Chondrocyte (in vitro differentiated cells): ENCODE measurements at regions not wholly inside any gene's neighbourhood (a gene's known extent, or its start where the extent isn't known, plus 50 kb on each side); places are given as distances from the start of the nearest gene placed in this dataset.

Experiments
- DNase-seq: peaks from one replicate; pipeline ENCODE4 v3.0.0; 2021; ENCODE audit warnings: mixed read lengths, low spot score
- H3K27ac Mint-ChIP-seq: one replicate; pipeline ENCODE4 v1.8.0; 2021; ENCODE audit warnings: mild to moderate bottlenecking, moderate library complexity, mixed read lengths; ENCODE audit not compliant: unreplicated experiment
- H3K27me3 Mint-ChIP-seq: 2 replicates; pipeline ENCODE4 v1.8.0; 2021; ENCODE audit warnings: low read depth, mixed read lengths
- H3K36me3 Mint-ChIP-seq: 2 replicates; pipeline ENCODE4 v1.8.0; 2021; ENCODE audit warnings: low read depth, mixed read lengths
- H3K4me1 Mint-ChIP-seq: 2 replicates; pipeline ENCODE4 v1.8.0; 2021; ENCODE audit warnings: low read depth, mild to moderate bottlenecking, mixed read lengths
- H3K4me3 Mint-ChIP-seq: one replicate; pipeline ENCODE4 v1.8.0; 2021; ENCODE audit warnings: mild to moderate bottlenecking, moderate library complexity, mixed read lengths; ENCODE audit not compliant: unreplicated experiment
- H3K9me3 Mint-ChIP-seq: 2 replicates; pipeline ENCODE4 v1.8.0; 2021; ENCODE audit warnings: low read depth, mixed read lengths
- CTCF ChIP-seq: fragments of 200-600 bp; sonication (generic); IDR thresholded peaks from 2 replicates; pipeline ENCODE4 v1.5.0; 2021; ENCODE audit warnings: antibody characterized with exemption, mild to moderate bottlenecking, moderate library complexity

- H3K4me3 Mint-ChIP-seq = no peak overlapping the region
- DNase-seq = no peak
- H3K27me3 Mint-ChIP-seq = no peaks in the 10 kb centered on the region
- peaks cover 37% of the 10 kb centered on the region for H3K4me1 Mint-ChIP-seq
- no peak overlapping the region for H3K27ac Mint-ChIP-seq
- H3K36me3 Mint-ChIP-seq = no peaks in the 10 kb centered on the region
- H3K9me3 Mint-ChIP-seq = no peaks in the 10 kb centered on the region
- no peak for TF ChIP-seq CTCF
Measured at GRCh38 chr10:10493833-10494232, 523.8 kb upstream of the CELF2 start.

GRCh38 chr10:10497245-10497644 lies 520.4 kb upstream of the CELF2 start:
- peaks cover 17% of the 10 kb centered on the region for H3K9me3 Mint-ChIP-seq
- peak; percentile 22 for TF ChIP-seq CTCF
- no peaks in the 10 kb centered on the region for H3K27me3 Mint-ChIP-seq
- no peak overlapping the region for H3K4me3 Mint-ChIP-seq
- H3K36me3 Mint-ChIP-seq = no peaks in the 10 kb centered on the region
- DNase-seq = no peak
- H3K4me1 Mint-ChIP-seq = peaks cover 28% of the 10 kb centered on the region
- H3K27ac Mint-ChIP-seq = no peak overlapping the region

GRCh38 chr10:10498781-10499180 lies 518.9 kb upstream of the CELF2 start:
- Mint-ChIP-seq H3K36me3 (no peaks in the 10 kb centered on the region), H3K9me3 (peaks cover 18% of the 10 kb centered on the region), H3K4me1 (peaks cover 28% of the 10 kb centered on the region), H3K27ac (no peak overlapping the region), H3K27me3 (no peaks in the 10 kb centered on the region), H3K4me3 (no peak overlapping the region)
- TF ChIP-seq CTCF = no peak
- DNase-seq = no peak

GRCh38 chr10:10499839-10500238 lies 517.8 kb upstream of the CELF2 start:
- Mint-ChIP-seq H3K4me1 (peaks cover 28% of the 10 kb centered on the region), H3K4me3 (no peak overlapping the region), H3K27me3 (no peaks in the 10 kb centered on the region), H3K27ac (peak overlapping the region; percentile 86), H3K36me3 (no peaks in the 10 kb centered on the region), H3K9me3 (peaks cover 26% of the 10 kb centered on the region)
- no peak for TF ChIP-seq CTCF
- DNase-seq = no peak

GRCh38 chr10:10500937-10501336 lies 516.7 kb upstream of the CELF2 start:
- peak overlapping the region; percentile 86 for H3K27ac Mint-ChIP-seq
- TF ChIP-seq CTCF = no peak
- H3K4me3 Mint-ChIP-seq = no peak overlapping the region
- H3K4me1 Mint-ChIP-seq = peaks cover 28% of the 10 kb centered on the region
- H3K27me3 Mint-ChIP-seq = no peaks in the 10 kb centered on the region
- H3K9me3 Mint-ChIP-seq = peaks cover 26% of the 10 kb centered on the region
- DNase-seq = no peak
- no peaks in the 10 kb centered on the region for H3K36me3 Mint-ChIP-seq
